GM12891 (cell line): ENCODE measurements at regions not wholly inside any gene's neighbourhood (a gene's known extent, or its start where the extent isn't known, plus 50 kb on each side); places are given as distances from the start of the nearest gene placed in this dataset.

ENCODE experiments used
- PAX5 ChIP-seq: IDR thresholded peaks from 2 replicates; pipeline ENCODE4 v1.6.1; 2011; ENCODE audit warnings: low read length, moderate library complexity, mild to moderate bottlenecking; ENCODE audit not compliant: insufficient read depth, severe bottlenecking
- POLR2A ChIP-seq: IDR thresholded peaks from 2 replicates; pipeline ENCODE4 v1.6.1; 2011; ENCODE audit warnings: low read depth, low read length, control low read depth
- POLR2AphosphoS5 ChIP-seq: IDR thresholded peaks from 2 replicates; pipeline ENCODE4 v1.6.1; 2011; ENCODE audit warnings: low read depth, low read length, control low read depth
- SPI1 ChIP-seq: IDR thresholded peaks from 2 replicates; pipeline ENCODE4 v1.6.1; 2011; ENCODE audit warnings: low read depth, low read length, control low read depth
- TAF1 ChIP-seq: IDR thresholded peaks from 2 replicates; pipeline ENCODE4 v1.6.1; 2011; ENCODE audit warnings: low read depth, low read length, control low read depth

DNA sequence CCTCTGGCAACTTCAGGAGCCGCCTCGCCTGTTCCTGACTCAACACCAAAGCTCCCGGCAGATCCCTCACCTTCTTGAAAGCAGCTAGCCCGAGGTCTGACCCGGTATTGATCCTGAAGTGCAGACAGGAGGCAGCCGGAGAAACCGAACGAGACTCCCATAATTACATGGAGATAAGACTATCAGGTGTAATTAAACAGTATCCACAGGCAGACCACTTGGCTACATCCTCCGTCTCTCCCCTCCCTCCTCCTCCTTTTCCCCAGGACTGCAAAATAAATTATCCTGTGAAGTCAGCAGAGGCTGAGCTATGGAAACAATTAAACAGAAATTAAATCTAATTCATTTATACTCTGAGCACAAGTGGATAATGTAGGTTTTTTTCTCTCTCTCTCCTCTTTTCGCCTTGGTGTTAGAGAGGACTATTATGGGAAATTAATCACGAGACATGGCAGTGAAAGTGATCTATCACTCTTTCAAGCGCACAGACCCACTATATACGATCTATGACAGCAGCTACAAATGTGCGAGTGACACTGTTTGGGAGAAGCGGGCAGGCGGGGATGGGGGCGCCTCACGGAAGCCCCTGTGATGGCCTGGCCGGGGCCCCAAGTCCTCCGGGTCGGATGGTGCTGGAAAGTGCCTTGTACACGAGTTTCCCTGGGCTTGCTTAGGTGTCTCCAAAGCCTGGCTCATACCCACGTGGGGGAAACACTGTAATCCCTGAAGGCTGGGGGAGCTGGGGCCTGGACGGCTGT is 92.8 kb downstream of the RBFOX3 start:
- TF ChIP-seq POLR2A (no peak), POLR2AphosphoS5 (no peak), TAF1 (no peak), PAX5 (no peak), SPI1 (no peak)
